Retinal pigment epithelial cell (primary cell): ENCODE measurements at regions not wholly inside any gene's neighbourhood (a gene's known extent, or its start where the extent isn't known, plus 50 kb on each side); places are given as distances from the start of the nearest gene placed in this dataset.

Experiments
- DNase-seq: peaks from one replicate; pipeline ENCODE4 v3.0.0-alpha.2; 2010; ENCODE audit warnings: low read depth
- H3K4me3 ChIP-seq: 2 replicates; pipeline ENCODE4 v1.5.1; 2011; ENCODE audit warnings: mild to moderate bottlenecking, low read length, control low read depth, moderate library complexity
- CTCF ChIP-seq: conservative IDR thresholded peaks from 2 replicates; pipeline ENCODE4 v1.5.1; 2011; ENCODE audit warnings: low read depth, low read length, control low read depth, inconsistent platforms

GRCh38 chr3:18902081-18902793, 246.1 kb upstream of the KCNH8 start:
- no peak overlapping the region for H3K4me3 ChIP-seq
- TF ChIP-seq CTCF, result no peak
- DNase-seq, result no peak

- TF ChIP-seq CTCF, result no peak
- H3K4me3 ChIP-seq, result no peak overlapping the region
- no peak for DNase-seq
Observed at GRCh38 chr3:18901571-18901970, 246.7 kb upstream of the KCNH8 start.

GRCh38 chr3:18900994-18901393, 247.3 kb upstream of the KCNH8 start:
- TF ChIP-seq CTCF, result no peak
- no peak overlapping the region for H3K4me3 ChIP-seq
- DNase-seq, result peak; percentile 15

- no peak for DNase-seq
- TF ChIP-seq CTCF, result no peak
- no peak overlapping the region for H3K4me3 ChIP-seq
Observed at GRCh38 chr3:18898911-18899310, 249.4 kb upstream of the KCNH8 start.

- no peak overlapping the region for H3K4me3 ChIP-seq
- no peak for TF ChIP-seq CTCF
- no peak for DNase-seq
Observed at GRCh38 chr3:18892756-18893155, 255.6 kb upstream of the KCNH8 start.

- DNase-seq, result no peak
- H3K4me3 ChIP-seq, result no peak overlapping the region
- no peak for TF ChIP-seq CTCF
Observed at GRCh38 chr3:18892047-18892446, 256.3 kb upstream of the KCNH8 start.

GRCh38 chr3:18891641-18892040, 256.7 kb upstream of the KCNH8 start:
- TF ChIP-seq CTCF, result no peak
- no peak for DNase-seq
- H3K4me3 ChIP-seq, result no peak overlapping the region
